ENCODE measurements at regions not wholly inside any gene's neighbourhood (a gene's known extent, or its start where the extent isn't known, plus 50 kb on each side); places are given as distances from the start of the nearest gene placed in this dataset.

DNA sequence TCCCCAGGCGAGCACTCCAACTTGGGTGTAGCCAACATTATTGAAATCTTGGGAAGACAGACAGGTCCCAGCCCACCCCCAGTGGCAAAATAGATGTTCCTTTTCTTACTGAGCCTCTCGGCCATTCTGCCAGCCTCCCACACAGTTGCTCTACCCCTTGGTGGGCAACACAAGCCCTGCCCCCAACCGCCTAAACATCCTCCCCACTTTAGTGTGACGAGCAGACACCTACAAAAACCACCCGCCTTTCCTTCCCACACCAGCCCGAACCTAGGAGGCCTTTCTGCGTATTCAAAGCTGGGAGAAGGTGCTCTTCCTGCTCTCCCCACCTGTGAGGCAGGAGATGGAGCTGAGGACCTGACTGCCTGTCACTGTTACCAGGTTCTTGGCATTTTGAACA lies 58.6 kb upstream of the CAB39 start:
- no peak overlapping the region for H3K4me2 ChIP-seq
- 80% methylated on average over 6 of the region's 7 CpGs for WGBS (ENCODE audit: low lambda C conversion rate)
- peaks cover 0 to 3% of the 10 kb centered on the region in 2 experiments; a peak in 2 of 4 replicates for H3K4me1 ChIP-seq (ENCODE audit: control insufficient read depth in 1 of 2, insufficient read depth in 2 of 2, low read depth in 1 of 2, low read length in 1 of 2)
- ChIA-PET CTCF (no interaction called here), POLR2A (no interaction called here)
- H3K27me3 ChIP-seq (ENCODE audit: insufficient read depth), result no peaks in the 10 kb centered on the region
- H3K9me2 ChIP-seq, result no peaks in the 10 kb centered on the region
- H2AFZ ChIP-seq (ENCODE audit: low read depth), result no peak overlapping the region
- H3K9ac ChIP-seq, result no peak overlapping the region
- H3F3A ChIP-seq (replicated peaks; ENCODE audit: insufficient read depth), result no peaks in the 10 kb centered on the region
- no peaks in the 10 kb centered on the region for H3K79me2 ChIP-seq (ENCODE audit: insufficient read depth)
- no peak overlapping the region for H3K27ac ChIP-seq (ENCODE audit: low read depth in 2 of 2, low read length in 1 of 2)
- H3K4me3 ChIP-seq (ENCODE audit: low read depth in 2 of 2, low read length in 1 of 2), result no peak overlapping the region
- no peaks in the 10 kb centered on the region for H3K9me3 ChIP-seq
- no peaks in the 10 kb centered on the region for H4K20me1 ChIP-seq (ENCODE audit: insufficient read depth)
- H3K36me3 ChIP-seq (replicated peaks in 1 of 2; ENCODE audit: control insufficient read depth in 1 of 2, insufficient read depth in 2 of 2, low read length in 1 of 2), result no peaks in the 10 kb centered on the region
- TF ChIP-seq RFX5 (IDR thresholded peaks at IDR 0.05; ENCODE audit: low read length) (no peak), SMC3 (IDR thresholded peaks at IDR 0.05; ENCODE audit: low read depth, low read length) (no peak), GATA2 (CRISPR knock-in tag; IDR thresholded peaks at IDR 0.05) (no peak), JUND (IDR thresholded peaks at IDR 0.05) (no peak), RAD21 (IDR thresholded peaks at IDR 0.05; ENCODE audit: low read length) (no peak), YY1 (IDR thresholded peaks at IDR 0.05; ENCODE audit: low read depth) (no peak), EZH2phosphoT487 (IDR thresholded peaks at IDR 0.05; ENCODE audit: borderline replicate concordance, low read depth) (no peak), EP300 (IDR thresholded peaks at IDR 0.05; ENCODE audit: borderline replicate concordance in 1 of 2, low read depth in 1 of 2, low read length in 1 of 2) (no peak), FOXM1 (IDR thresholded peaks at IDR 0.05; ENCODE audit: low read depth) (no peak), GABPA (IDR thresholded peaks at IDR 0.05; ENCODE audit: low read depth) (no peak), TEAD4 (IDR thresholded peaks at IDR 0.05; ENCODE audit: borderline replicate concordance, insufficient read depth) (no peak), NFIC (IDR thresholded peaks at IDR 0.05; ENCODE audit: borderline replicate concordance) (no peak)
- TF ChIP-seq, protein P1, sequence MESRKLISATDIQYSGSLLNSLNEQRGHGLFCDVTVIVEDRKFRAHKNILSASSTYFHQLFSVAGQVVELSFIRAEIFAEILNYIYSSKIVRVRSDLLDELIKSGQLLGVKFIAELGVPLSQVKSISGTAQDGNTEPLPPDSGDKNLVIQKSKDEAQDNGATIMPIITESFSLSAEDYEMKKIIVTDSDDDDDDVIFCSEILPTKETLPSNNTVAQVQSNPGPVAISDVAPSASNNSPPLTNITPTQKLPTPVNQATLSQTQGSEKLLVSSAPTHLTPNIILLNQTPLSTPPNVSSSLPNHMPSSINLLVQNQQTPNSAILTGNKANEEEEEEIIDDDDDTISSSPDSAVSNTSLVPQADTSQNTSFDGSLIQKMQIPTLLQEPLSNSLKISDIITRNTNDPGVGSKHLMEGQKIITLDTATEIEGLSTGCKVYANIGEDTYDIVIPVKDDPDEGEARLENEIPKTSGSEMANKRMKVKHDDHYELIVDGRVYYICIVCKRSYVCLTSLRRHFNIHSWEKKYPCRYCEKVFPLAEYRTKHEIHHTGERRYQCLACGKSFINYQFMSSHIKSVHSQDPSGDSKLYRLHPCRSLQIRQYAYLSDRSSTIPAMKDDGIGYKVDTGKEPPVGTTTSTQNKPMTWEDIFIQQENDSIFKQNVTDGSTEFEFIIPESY (IDR thresholded peaks at IDR 0.05; ENCODE audit: borderline replicate concordance, low read depth), result no peak
- TF ChIP-seq, protein P2, sequence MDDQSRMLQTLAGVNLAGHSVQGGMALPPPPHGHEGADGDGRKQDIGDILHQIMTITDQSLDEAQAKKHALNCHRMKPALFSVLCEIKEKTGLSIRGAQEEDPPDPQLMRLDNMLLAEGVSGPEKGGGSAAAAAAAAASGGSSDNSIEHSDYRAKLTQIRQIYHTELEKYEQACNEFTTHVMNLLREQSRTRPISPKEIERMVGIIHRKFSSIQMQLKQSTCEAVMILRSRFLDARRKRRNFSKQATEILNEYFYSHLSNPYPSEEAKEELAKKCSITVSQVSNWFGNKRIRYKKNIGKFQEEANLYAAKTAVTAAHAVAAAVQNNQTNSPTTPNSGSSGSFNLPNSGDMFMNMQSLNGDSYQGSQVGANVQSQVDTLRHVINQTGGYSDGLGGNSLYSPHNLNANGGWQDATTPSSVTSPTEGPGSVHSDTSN (IDR thresholded peaks at IDR 0.05), result no peak
- TF ChIP-seq, protein P3, sequence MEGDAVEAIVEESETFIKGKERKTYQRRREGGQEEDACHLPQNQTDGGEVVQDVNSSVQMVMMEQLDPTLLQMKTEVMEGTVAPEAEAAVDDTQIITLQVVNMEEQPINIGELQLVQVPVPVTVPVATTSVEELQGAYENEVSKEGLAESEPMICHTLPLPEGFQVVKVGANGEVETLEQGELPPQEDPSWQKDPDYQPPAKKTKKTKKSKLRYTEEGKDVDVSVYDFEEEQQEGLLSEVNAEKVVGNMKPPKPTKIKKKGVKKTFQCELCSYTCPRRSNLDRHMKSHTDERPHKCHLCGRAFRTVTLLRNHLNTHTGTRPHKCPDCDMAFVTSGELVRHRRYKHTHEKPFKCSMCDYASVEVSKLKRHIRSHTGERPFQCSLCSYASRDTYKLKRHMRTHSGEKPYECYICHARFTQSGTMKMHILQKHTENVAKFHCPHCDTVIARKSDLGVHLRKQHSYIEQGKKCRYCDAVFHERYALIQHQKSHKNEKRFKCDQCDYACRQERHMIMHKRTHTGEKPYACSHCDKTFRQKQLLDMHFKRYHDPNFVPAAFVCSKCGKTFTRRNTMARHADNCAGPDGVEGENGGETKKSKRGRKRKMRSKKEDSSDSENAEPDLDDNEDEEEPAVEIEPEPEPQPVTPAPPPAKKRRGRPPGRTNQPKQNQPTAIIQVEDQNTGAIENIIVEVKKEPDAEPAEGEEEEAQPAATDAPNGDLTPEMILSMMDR (IDR thresholded peaks at IDR 0.05), result no peak
- TF ChIP-seq, protein P4, sequence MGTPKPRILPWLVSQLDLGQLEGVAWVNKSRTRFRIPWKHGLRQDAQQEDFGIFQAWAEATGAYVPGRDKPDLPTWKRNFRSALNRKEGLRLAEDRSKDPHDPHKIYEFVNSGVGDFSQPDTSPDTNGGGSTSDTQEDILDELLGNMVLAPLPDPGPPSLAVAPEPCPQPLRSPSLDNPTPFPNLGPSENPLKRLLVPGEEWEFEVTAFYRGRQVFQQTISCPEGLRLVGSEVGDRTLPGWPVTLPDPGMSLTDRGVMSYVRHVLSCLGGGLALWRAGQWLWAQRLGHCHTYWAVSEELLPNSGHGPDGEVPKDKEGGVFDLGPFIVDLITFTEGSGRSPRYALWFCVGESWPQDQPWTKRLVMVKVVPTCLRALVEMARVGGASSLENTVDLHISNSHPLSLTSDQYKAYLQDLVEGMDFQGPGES (IDR thresholded peaks at IDR 0.05; ENCODE audit: low read depth, low read length), result no peak
- TF ChIP-seq, protein P5, sequence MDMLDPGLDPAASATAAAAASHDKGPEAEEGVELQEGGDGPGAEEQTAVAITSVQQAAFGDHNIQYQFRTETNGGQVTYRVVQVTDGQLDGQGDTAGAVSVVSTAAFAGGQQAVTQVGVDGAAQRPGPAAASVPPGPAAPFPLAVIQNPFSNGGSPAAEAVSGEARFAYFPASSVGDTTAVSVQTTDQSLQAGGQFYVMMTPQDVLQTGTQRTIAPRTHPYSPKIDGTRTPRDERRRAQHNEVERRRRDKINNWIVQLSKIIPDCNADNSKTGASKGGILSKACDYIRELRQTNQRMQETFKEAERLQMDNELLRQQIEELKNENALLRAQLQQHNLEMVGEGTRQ (IDR thresholded peaks at IDR 0.05; ENCODE audit: borderline replicate concordance, low read depth, low read length), result no peak
- no peak for DNase-seq
